Mammary epithelial cell (primary cell): ENCODE measurements at regions not wholly inside any gene's neighbourhood (a gene's known extent, or its start where the extent isn't known, plus 50 kb on each side); places are given as distances from the start of the nearest gene placed in this dataset.

ENCODE experiments used
- CTCF ChIP-seq, 2 donors: IDR thresholded peaks in 1 of 2; conservative IDR thresholded peaks in 1 of 2; 2 replicates each; pipeline ENCODE4 v1.5.1; 2011 to 2012; ENCODE audit warnings: inconsistent platforms in 2 of 2, low read length in 2 of 2, mild to moderate bottlenecking in 2 of 2, control low read depth in 1 of 2, low read depth in 1 of 2; ENCODE audit not compliant: insufficient read depth in 1 of 2; ENCODE audit errors: extremely low read depth in 1 of 2
- EZH2 ChIP-seq: IDR thresholded peaks from 2 replicates; pipeline ENCODE4 v1.6.1; 2012; ENCODE audit warnings: low read length, inconsistent platforms, borderline replicate concordance

DNA sequence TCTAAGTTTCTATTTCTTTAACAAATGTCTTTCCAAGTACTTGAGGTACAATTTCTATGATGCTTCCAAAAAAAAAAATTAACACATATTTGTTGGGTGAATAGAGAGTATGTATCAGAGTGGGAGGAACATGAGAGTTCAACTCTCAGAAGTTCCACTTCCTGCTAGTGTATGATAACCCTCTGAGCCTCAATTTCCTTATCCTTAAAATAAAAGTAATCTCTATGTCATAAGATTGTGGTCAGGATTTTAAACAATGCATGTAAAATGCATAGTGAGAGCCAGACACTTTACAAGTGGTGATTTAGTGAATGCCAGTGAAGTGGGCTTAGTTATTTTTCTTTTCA, 270.3 kb upstream of the AMIGO2 start:
- TF ChIP-seq CTCF (conservative IDR thresholded peaks at IDR 0.05 in 1 of 2, IDR thresholded peaks at IDR 0.05 in 1 of 2; ENCODE audit: extremely low read depth in 1 of 2, insufficient read depth in 1 of 2, low read depth in 1 of 2, low read length in 2 of 2) (no peak), EZH2 (no peak)
